ENCODE measurements at regions not wholly inside any gene's neighbourhood (a gene's known extent, or its start where the extent isn't known, plus 50 kb on each side); places are given as distances from the start of the nearest gene placed in this dataset.

DNA sequence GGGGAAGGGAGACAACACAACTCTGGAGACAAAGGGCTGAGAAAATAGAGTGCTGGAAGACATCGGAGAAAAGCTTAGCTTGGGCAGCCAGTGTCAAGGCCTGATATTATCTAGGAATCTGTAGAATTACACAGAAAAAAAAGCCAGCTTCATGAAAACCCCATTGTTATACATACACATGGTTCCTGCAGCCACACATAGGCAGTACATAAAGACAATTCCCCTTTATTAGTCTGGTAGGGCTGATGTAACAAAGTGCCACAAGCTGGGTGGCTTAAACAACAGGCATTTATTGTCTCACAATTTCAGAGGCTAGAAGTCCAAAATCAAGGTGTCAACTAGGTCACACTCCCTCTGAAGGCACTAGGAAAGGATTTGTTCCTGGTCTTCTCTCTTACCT lies 503.5 kb downstream of the MID1IP1 start:
- TF ChIP-seq CTCF (IDR thresholded peaks at IDR 0.05) (no peak), POLR2A (IDR thresholded peaks at IDR 0.05) (no peak)

All from uterus (tissue), 2 donors.